GM19463 (cell line): ENCODE measurements at regions not wholly inside any gene's neighbourhood (a gene's known extent, or its start where the extent isn't known, plus 50 kb on each side); places are given as distances from the start of the nearest gene placed in this dataset.

Experiments
- ATAC-seq: cut with Tn5 transposase; IDR thresholded peaks from one replicate; pipeline ENCODE4 v1.9.1; 2021; ENCODE audit warnings: mild to moderate bottlenecking, moderate library complexity; ENCODE audit not compliant: unreplicated experiment

DNA sequence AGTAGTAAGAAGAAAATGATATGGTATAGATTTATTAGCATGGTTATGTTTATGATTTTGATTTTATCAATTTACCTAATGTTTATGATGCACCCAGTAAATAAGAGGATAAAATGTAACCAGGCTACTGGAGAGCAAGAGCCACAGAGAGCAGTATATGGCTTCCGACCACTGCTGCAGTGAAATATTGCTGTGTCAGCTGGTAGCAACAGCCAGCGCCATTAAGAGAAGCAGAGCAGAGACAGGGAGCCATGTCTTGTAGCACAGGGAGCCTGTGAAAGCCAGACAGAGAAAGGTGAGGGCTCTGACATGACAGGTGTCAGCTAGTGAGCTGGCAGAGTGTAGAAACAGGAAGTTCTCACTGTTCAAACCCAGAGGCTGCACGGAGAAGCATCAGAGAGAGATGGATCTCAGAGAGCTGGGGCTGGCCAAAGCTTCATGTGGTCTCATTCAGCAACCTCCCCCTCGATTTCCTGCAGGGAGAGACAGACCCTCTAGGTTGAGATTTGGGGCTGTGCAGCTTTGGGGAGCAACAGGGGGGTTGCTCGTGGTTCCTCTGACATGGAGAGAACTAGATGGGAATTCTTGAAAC is 202.1 kb downstream of the MED10 start:
- no peak for ATAC-seq

DNA sequence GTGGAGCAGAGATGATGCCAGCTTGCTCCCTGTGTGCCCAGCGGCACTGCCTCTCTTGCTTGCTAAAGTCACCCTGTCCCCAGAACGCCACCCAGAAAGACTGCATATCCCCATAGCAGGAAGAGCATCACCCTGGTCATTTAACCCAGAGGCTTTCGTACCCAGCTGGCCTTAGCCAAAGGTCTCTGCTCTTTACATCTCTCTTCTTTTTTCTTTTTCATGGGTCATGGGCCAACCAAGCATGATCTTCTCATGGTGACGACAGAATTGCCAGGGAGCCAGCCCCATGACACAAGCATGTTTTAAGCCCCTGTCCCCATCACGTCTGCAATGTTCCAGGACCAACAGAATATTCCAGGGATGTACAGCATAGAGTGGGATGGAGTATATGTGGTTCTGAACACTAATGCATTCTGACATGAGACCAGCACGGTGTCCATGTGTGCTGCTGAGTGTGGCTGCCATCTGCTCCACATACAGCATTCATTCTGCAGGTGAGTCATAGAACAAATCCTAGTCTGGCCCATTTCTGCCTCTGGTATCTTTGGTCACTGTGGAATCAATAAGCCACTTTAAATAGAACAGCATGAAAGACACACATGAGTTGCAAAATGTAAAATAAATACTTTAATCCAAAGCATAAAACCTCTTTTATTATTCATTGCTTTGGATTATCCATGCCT is 203.0 kb downstream of the MED10 start:
- no peak for ATAC-seq

DNA sequence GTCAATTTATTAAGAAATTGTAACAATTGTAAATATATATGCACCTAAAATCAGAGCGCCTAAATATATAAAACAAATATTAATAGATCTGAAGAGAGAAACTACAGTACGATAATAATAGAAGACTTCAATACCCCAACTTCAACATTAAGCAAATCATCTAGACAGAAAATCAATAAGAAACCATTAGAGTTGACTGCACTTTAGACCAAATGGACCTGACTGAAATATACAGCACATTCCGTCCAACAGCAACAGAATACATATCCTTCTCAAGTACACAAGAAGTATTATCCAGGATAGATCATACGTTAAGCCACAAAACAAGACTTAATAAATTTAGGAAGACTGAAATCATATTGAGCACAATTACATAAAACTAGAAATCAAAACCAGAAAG is 208.7 kb downstream of the MED10 start:
- ATAC-seq: no peak

DNA sequence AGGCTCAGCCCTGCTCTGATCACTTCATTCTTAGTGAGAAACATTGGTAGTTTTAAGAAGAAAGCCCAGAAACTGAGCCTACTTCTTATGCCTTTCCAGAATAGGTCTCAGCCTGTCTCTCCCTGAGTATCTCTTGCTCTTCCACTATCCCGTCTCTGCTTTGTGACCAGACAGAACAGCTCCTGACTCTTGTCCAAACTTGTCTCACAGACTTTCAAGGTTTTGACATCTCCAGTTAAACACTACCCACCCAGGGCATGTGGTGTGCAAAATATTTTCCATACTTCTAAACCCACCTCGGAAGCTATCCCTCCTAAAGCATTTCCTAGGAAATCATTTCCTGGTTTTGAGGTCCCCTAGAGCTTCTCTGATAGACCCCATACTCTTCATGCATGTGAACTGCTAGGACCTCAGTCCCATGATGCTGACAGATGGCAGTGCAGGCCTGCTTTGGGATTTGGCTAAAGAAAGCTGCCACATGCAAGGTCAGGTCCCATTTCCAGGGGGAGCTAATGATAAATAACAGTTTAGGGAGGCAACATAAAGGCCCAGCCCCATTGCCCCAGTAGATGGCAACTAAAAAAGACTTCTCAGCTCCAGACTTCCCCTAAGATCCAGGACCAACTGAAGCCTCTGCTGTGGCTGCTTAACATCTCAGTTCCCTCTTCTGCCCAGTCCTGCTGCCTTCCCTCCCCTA is 211.5 kb downstream of the MED10 start:
- no peak for ATAC-seq

DNA sequence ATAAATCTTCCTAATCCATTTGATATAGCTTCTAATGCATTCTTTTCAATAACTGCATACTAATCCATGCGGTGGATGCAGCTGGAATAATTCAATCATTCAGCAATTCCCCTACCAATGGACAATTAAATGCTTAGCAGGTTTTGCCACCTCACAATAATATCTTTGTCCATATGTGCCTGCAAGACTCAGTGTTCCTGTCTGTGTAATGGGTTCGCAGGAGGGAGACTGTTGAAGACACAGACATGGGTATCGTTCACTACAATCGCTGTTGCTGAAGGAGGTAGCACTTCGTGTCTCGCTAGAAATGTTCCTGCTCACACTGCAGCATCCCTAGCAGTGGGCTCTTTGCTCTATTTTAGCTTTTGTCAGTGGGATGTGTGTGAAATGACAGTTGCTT is 214.4 kb downstream of the MED10 start:
- ATAC-seq: no peak

DNA sequence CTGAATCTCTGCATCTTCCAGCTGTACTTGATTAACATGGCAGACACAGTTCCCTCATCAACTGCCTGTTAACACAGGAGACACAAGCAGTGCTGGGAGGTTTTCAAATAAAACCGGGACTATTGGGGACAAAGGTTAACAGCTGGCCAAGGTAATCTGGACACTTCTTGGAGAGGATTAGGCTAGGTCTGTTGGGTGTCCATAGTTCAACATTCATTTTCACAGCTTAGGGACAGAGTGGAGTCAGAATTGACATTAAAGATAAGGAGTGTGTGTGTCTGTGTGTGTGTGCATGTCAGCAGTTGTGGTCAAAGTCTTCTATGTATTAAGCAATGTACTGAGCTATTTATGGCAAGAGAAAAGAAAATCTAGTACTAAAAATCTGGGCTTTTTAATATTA is 216.2 kb downstream of the MED10 start:
- ATAC-seq: no peak

DNA sequence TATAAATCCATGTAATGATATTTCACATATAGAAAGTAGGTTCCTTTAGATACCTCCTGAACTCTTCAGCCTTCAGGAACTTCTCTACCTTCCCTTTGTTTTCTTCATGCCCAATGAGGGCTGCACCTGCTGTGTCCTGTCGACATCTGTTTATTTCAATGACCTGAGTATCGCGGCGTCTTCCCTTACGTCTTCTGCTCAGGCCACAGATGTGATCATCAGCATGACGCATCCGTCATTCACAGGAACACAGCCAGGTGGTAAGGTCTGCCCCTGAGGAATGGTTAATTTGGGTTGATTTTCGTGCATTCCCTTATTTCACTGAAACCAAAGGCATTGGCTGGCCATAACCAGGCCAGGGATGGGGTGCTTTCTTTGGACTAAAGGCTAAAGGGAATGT is 217.1 kb downstream of the MED10 start:
- no peak for ATAC-seq

DNA sequence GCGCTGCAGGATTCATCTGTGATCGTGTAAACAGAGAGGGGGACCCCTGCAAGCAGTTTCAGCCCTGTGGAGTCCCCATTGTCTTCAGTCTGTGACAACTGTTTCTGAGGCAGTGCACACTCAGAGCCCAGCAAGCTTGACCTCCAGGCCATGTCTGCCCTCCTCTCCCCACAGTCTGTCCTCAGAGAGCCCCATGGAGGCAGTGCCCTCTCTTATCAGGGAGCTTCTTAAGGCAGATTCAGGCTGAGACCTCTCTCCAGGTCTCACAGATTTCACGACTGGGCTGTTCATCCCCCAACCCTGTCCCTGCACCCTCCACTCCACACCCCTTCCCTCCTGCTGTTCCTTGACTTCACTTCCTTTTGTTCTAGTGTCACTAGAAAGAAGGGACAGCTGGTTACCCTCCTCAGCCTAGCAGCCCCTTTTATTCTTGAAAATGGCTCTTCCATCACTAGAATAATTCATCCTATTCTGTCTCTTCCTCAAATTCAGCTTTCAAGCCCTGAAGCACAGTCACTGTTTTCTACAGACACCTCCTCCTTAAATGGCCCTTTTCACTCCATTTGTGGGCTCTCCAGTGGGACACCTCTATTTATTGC is 218.4 kb downstream of the MED10 start:
- ATAC-seq: no peak

DNA sequence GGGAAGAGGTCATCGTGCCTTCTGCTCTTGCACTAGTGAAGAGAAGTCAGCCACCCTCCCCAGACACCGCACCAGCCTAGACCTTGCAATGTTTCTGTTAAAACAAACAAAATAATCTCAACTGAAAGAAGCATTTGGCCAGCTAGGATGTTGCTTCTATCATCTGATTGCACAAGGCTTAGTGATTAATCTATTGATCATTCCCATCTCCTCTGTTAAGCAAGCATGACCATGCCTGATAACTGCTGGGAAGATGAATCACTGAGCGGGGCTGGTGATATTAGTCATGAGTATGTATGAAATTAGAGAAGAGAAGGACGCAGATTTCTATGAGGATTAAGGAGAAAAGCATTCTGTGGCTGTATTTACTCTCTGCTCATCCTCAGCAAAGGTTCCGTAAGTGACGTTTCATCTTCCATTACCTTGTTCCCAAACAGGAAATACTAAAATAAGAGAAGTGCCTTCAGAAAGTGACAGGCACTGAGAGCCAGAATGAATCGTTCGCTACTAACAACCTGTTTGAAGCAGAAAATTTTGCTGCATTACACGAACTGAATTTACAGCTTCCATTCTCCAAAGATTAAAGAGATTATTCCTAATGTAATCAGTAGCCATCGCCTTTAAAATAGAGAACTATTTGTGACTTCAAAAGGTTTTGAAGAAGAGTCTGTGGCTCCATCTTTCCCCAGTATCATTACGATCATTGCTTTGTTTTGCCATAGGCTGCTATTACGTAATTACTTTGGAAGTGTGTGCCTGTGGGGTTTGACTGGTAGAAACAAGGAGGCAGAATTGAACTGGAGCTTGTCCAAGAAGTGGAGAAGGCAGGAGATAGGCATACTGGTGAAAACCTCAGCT is 219.1 kb downstream of the MED10 start:
- no peak for ATAC-seq

DNA sequence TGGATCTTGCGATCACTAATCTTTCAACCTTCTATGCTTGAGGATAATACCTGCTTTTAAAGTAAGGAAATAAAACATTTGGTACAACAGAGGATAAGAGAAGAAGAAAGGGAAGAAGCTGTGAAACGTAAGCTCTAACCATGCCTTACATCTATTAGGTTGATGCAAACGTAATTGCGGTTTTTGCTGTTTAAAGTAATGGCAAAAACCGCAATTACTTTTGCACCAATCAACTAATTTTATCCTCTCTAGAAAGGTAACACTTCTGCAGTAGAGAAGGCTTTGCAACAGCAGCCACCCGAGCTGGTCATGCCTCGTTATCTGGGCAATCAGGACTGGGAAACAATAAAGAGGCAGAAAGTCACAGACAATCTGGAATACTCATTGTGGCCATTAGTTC is 224.1 kb downstream of the MED10 start:
- no peak for ATAC-seq

DNA sequence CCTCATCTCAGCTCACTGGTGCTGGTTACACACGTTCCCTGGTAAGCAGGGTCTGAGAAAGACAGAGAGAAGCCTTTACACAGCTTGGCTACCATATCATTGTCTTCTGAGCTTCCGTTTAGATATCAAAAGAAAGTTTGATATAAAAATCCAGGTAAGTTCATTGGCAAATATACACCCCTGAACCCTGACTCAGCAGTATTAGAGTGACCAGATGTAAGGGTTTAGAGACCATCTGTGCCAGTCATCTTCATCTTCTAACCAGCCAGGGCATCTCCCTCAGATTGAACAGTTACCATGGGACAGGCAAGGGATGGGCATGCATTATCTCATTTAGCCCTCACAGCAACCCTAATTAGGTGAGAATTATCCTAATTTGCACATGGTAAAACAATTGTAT is 232.1 kb downstream of the MED10 start:
- ATAC-seq: no peak

DNA sequence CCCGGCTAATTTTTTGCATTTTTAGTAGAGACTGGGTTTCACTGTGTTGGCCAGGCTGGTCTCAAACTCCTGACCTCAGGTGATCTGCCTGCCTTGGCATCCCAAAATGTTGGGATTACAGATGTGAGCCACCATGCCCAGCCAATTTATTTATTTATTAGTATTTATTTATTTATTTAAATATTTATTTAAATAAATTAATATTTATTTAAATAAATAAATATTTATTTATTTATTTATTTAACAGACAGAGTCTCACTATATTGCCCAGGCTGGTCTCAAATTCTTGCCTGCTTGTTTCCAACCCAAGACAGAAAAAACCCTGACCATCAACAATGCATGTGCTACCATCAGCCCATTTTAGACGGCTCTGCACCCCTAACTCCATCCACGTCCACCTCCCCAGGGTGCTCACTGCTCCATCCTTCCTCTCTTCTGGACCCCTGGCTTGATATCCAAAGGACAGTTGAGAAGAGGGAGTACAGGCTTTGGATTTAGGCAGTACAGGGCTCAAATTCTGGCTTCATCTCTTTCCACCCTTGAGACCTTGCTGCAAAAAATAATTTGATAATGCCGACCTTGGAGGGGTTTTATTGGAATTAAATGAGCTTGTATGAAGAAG is 232.6 kb downstream of the MED10 start:
- ATAC-seq: no peak

DNA sequence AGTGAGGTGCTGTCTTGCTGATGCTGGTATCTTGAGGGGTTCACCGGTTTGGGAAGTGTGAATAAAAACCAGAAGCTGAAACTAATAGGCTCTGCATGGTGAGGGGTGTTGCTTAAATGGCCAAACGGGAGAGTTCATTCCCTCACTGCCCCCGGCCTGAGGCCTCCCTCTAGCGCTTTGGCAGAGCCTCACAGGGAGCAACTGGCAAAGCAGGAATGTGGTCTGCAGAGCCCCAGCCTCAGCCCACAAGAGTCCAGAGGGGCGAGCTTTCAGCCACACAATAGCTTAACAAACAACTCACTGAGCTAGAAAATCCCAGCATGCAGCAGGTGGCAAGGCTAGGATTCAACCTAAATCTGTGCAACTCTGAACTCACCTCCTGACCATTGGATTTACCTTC is 234.8 kb downstream of the MED10 start:
- ATAC-seq: no peak

DNA sequence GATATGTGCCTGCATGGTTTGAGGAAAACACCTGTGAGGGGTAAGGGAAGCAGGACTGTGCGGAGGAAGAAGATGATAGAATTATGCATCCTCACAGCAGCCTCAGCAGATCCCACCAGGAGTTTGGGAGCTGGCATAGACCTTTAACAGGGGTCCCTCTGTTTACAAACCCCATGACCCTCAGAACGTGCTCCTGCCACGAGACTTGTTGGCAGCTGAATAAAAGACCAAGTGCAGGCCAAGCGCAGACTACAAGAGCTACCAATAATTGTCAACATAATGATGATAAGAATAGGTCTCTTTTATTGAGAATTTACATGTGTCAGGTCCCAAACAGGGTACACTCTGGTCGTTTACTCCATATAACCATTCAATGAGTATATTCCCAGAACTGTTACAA is 236.0 kb downstream of the MED10 start:
- ATAC-seq: no peak

DNA sequence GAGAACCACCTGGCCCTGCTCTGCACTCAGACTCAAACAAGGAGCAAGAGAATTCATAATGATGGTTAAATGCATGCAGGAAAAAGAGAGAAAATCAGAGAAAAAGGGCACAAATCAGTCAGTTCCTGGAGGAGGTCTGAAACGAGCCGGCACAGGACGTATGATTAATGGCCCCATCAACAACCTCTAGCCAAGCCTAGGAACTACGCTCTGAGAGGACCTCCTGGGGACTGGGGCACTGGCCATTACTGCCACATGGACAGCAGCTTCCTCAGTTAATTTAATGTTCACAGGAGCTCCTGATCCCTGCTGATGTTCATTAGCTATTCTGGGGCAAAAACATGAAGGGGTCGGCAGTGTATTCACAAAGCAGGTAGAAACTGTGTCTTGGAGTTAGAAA is 238.1 kb downstream of the MED10 start:
- no peak for ATAC-seq

DNA sequence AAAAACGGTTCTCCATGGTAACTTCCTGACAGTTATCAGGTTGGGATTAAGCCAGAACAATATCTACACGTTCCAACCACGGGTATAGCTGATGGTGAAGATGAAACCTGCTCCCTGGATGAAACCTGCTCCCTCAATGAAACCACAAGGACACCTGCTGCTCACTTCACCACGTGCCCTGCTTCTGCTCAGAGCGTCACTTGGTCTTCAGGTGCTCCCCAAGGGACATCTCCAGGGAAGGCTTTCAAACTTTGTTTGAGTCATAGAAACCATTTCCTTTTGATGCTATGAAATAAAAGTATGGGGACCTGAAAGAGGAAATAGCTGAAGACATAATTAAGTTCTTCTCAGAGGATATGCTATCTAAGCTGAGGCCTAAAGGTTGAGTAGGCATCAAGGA is 242.4 kb downstream of the MED10 start:
- ATAC-seq: peak; percentile 77

DNA sequence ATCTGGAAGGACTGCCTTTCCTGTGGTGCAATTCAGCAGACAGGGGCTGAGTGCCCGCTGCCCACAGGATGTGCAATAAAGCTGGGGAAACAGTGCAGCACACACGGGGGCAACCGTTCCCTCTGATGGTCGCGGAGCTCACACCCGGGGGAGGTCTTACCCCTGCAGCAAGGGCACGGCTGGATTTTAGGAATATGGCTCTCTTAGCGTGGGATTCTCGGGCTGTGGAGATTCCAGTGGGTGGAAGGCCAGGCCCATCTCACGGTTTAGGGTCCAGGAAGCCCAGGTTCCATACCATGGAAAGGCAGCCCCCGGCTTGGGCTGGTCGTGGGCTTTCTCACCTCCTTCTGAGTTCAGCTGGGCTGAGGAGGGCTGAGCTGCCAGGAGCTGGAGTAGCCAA is 244.1 kb downstream of the MED10 start:
- ATAC-seq: no peak

DNA sequence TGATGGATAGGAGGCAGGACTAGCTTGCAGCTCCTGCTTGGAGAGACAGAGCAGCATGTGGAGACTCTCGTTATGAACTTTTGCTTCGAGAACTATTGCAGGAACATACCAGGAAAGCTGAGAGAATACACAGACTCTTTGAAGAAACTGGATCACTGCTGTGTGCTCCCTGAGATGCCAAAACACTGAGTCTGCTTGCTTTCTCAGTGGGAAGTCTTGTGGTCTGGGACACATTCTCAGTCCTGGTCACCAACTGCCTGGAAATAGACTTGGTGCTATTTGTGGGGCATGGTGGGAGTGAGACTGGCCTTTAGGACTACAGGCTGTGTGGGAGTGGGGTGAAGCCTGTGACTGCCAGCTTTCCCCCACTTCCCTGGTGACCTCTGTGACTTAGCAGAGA is 252.6 kb downstream of the MED10 start:
- ATAC-seq: no peak

DNA sequence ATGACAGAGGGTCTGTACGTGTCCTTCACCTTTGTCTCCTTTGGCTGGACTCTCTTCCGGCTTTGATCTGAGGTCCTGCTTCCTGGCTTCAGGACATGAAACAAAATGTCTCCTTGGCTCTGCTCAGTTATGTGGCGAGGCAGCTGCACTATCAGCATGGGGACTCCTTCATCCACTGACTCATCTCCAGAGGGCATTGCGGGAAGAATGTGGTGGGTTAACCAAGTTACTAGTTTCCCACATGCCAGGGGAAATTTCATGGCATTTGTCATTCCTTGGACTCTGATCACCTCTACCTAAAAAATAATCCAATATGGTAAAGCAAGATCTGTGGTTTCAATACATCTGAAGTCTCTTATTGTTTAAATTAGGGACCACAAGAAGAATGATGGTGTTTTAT is 259.7 kb downstream of the MED10 start:
- no peak for ATAC-seq

DNA sequence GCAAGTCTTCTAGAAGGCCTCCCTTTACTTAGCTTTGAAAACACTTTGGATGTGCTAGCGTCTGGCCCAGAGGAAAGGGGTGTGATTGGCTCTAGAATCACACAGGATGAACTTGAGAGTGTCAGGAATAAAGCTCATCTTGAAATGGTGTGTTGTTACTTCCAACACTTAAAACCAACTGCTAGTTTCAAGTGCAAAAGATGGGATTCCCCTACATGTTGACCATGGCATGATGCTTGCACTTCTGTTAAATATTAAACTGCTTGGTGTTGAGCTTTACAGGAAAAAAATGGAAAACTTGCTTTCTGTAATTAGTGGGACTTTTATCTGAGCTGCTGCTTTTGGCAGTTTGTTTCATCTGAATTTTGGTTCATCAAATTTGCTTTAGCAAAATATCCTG is 261.1 kb downstream of the MED10 start:
- ATAC-seq: peak; percentile 53

DNA sequence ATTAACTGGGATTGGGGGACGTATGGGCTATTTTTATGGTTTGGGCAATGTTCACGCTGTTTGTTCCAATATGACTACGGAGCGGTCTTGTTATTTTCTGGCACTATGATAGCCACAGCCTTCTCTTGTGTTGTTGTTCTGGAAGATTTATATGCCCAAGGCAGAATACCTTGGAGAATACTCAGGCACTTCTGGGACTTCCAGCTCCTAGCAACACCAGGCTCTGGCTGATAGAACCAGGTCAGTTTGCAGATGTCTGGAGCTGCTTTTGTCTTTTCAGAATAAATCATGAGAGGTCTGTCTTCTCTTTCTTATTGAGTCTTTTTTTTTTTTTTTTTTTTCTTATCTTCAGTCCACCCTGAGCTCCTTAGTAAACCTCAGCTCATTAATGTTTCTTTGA is 262.5 kb downstream of the MED10 start:
- ATAC-seq: no peak
